ENCODE measurements at regions not wholly inside any gene's neighbourhood (a gene's known extent, or its start where the extent isn't known, plus 50 kb on each side); places are given as distances from the start of the nearest gene placed in this dataset.

GRCh38 chr13:23979361-23980159, 82.3 kb upstream of the C1QTNF9B start:
- TF ChIP-seq CTCF (IDR thresholded peaks at IDR 0.05; ENCODE audit: low read length) (no peak), EZH2phosphoT487 (IDR thresholded peaks at IDR 0.05; ENCODE audit: low read length) (no peak), EZH2 (optimal IDR thresholded peaks at IDR 0.05; ENCODE audit: low read depth, low read length) (no peak)

All from MM.1S (cell line).